ENCODE measurements at regions not wholly inside any gene's neighbourhood (a gene's known extent, or its start where the extent isn't known, plus 50 kb on each side); places are given as distances from the start of the nearest gene placed in this dataset.

GRCh38 chr1:73511038-73511437, 686.9 kb downstream of the LRRIQ3 start:
- TF ChIP-seq CTCF (IDR thresholded peaks at IDR 0.05): no peak
- no peak for TF ChIP-seq POLR2A (IDR thresholded peaks at IDR 0.05)
- TF ChIP-seq POLR2AphosphoS5 (IDR thresholded peaks at IDR 0.05): no peak
- TF ChIP-seq EP300 (IDR thresholded peaks at IDR 0.05): no peak

All from sigmoid colon (tissue), 4 donors.